HG02623 (cell line): ENCODE measurements at regions not wholly inside any gene's neighbourhood (a gene's known extent, or its start where the extent isn't known, plus 50 kb on each side); places are given as distances from the start of the nearest gene placed in this dataset.

ENCODE experiments used
- ATAC-seq: cut with Tn5 transposase; IDR thresholded peaks from one replicate; pipeline ENCODE4 v1.9.1; 2021; ENCODE audit warnings: moderate library complexity; ENCODE audit not compliant: unreplicated experiment

DNA sequence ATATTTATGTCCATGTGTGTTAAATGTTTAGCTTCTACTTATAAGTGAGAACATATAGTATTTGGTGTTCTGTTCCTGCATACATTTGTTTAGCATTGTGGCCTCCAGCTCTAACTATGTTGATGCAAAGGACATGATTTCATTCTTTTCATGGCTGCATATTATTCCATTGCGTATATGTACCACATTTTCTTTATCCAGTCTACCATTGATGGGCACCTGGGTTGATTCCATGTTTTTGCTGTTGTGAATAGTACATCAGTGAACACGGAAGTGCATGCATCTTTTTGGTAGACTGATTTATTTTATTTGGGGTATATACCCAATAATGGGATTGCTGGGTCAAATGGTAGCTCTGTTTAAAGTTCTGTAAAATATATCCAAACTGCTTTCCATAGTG, 359.0 kb downstream of the SLCO4C1 start:
- ATAC-seq = no peak

- ATAC-seq = no peak
Measured at GRCh38 chr5:101935086-101935485, 361.0 kb downstream of the SLCO4C1 start.

GRCh38 chr5:101932599-101932998, 363.5 kb downstream of the SLCO4C1 start:
- ATAC-seq = no peak

DNA sequence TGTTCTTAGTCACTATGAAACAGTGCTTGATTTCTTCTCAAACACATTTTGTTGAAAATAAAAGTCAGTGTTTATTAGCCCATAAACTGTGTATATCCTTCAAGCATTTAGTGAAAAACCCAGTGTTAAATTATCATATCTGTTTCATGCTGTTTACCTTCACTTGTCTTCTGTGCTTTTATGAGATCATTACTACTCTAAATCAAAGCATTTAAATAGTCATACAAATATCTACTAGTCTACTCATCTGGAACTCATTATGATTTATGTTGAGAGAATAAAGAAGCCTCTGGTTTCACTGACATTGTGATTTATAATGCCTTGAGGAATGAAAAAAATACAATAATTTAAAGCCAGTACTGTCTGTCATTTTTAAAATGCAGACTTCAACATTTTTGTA, 366.5 kb downstream of the SLCO4C1 start:
- ATAC-seq = no peak

DNA sequence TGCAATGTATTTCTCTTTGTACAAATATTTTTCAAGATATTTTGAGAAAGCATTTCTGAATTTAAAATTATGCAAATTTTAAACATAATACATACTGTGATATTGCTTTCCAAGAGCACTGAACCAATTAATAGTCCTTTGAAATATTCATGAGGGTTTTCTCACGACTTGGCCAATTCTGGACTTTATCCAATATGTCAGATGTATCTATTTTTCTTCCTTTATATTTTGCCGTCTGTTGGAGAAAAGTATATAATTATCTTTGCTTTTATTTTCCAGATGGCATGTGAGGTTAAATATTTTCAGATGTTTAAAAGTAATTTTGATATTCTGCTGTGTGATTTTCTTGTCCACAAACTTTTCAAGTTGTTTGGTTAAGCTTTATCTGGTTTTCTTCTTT, 378.9 kb downstream of the SLCO4C1 start:
- no peak for ATAC-seq

DNA sequence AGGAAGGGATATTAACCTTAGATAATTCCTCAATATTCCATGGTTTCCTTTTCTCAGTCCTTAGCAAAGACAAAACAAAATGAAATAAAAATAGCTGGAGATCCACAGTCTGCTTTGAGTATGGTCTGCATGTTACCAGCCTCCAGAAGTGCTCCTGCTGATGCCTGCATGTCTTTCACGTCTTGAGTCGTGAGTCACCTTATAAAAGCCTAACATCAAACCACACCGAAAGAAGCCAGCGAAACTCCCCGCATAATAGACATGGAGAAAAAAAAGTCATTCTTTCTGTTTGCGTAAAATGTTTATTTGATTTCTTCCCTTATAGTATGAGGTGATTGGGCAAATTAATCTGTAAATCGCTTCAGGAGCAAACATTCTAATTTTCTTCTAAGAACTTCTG, 380.5 kb downstream of the SLCO4C1 start:
- ATAC-seq = no peak

- ATAC-seq = no peak
Measured at GRCh38 chr5:101904736-101905135, 391.3 kb downstream of the SLCO4C1 start.

GRCh38 chr5:101897914-101898313, 398.2 kb downstream of the SLCO4C1 start:
- ATAC-seq = no peak

DNA sequence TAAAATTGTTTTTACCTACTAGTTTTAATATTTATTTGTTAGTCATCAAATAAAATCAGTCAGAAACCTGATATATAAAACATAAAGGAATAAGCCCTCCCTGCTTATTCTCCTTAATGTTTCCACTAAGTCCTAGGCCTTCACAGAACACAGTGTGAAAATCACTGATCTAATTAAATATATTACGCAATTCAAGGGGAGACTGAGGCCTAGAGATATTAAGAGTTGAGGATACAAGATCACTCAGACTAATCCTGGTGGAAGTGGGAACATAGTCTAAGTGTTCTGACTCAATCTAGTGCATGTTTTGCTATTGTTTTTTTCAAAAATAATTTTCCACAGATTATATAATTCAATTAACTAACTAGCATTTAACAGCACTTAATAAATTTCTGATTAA, 401.1 kb downstream of the SLCO4C1 start:
- ATAC-seq = no peak

GRCh38 chr5:101878190-101878589, 417.9 kb downstream of the SLCO4C1 start:
- no peak for ATAC-seq

DNA sequence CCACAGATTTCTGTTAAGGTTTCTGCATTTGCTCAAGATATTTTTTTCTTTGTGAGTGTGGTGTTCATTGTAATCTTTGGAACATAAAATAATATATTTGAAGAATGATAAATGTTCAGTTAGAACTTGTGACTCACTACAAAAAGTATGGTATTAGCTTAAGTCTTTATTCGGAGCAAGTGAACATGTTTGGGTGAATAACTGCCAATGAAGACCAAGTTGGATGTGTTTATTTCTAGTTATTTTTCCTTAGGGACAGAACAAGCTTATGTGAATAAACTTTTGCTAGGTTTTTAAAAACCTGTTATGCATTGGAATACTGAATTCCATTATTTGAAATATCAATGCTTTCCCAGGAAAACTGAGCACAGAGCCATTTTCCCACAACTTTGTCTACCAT, 418.6 kb downstream of the SLCO4C1 start:
- ATAC-seq = no peak

GRCh38 chr5:101866473-101866872, 429.6 kb downstream of the SLCO4C1 start:
- no peak for ATAC-seq

GRCh38 chr5:101860563-101860962, 435.5 kb downstream of the SLCO4C1 start:
- no peak for ATAC-seq

GRCh38 chr5:101860145-101860544, 435.9 kb downstream of the SLCO4C1 start:
- ATAC-seq = no peak

- ATAC-seq = no peak
Measured at GRCh38 chr5:101846496-101846895, 449.6 kb downstream of the SLCO4C1 start.

DNA sequence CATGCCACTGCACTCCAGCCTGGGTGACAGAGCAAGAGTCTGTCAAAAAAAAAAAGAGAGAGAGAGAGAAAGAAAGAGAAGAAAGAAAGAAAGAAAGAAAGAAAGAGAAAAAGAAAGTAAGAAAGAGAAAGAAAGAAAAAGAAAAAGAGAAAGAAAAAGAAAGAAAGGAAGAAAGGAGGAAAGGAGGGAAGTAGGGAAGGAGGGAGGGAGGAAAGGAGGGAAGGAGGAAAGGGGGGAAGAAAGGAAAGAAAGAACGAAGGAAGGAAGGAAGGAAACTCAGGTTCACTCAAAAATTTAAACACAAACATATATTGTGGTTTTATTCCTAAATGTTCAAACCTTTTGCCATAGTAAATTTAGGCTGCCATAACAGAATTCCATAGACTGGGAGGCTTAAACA, 453.0 kb downstream of the SLCO4C1 start:
- ATAC-seq = no peak

DNA sequence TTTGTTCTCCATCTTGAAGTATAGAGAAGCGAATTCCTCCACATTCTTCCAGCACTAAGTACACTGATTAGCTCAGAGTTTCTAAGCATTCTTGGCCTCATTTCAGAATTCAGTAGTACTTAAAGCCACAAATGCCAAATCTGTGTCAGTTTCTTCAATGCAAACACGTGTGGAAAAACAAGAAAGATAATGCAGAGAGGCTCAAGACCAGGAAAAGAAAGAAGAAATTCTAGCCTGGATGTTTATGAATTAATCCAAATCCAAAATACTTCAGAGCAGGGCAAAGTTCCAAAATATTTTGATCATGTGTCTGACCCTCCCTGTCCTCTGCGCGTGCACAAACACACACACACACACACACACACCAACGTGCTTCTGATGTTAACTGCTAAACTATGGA, 457.6 kb downstream of the SLCO4C1 start:
- ATAC-seq = no peak

DNA sequence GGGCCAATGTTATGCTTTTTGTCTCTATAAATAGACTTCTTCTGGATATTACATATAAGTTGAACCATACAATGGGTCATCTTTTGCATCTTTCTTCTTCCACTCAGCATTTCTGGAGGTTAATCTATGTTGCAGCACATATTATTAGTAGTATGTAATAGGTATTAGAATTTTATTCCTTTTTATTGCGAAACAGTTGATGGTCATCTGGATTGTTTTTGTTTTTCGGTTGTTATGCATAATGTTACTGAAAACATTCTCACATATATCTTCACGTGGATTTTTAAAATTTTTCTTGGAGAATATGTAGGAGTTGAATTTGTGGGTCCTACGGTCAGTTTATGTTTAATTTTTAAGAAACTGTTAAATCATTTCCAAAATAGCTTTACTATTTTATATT, 466.8 kb downstream of the SLCO4C1 start:
- no peak for ATAC-seq

DNA sequence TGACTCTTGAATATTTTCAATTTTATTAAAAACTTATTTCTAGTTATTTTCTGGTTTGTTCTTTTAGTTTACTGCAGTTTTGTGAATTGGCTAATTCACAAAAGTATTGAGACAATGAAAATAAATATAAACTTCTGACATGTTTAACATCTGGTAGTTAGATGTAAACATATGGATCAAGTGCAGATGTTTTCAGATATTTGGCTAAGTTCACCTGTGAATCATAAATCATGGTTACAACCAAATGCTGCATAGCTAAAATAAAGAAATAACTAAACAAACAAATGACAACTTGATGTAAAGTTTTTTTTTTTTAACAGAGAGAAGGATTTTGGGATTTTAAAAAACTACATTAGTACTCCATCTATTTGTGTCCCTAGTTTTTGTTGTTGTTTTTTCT, 484.6 kb downstream of the SLCO4C1 start:
- no peak for ATAC-seq

DNA sequence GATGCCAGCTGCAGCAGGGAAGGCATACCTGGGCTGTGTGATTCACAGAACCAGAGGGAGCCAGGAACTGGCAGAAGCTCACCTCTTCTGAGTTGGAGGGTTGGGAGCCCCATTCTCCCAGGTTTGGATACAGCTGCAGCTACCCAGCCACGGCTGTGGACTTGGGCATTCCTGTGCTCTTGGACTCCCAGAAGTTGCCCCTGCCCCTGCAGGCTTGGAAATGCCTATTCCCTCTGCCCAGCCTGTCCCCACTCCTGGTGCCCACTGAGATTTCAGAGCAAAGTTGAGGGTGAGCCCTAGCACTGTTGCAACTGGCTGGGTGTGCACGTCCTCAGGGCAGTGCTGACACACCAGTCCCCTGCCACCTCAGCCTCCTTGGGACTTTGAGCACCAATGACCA, 489.7 kb downstream of the SLCO4C1 start:
- ATAC-seq = no peak

DNA sequence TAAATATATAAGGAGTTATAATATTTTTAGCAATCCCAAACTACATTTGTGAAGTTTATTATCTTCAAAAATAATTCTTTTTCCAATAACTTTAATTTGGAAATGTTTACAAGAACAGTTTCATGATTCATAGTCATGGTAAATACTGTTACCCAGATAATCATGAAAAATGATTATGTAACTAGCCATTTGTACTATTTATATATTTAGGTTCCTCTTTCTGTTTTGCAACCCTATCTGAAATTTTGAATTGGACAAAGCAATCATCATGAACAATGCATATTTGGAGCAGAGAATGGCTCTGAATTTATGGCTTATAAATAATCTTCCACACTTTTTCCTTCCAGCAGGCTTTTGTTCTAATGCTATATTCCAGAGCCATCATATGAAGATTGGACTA, 499.7 kb downstream of the SLCO4C1 start:
- no peak for ATAC-seq

DNA sequence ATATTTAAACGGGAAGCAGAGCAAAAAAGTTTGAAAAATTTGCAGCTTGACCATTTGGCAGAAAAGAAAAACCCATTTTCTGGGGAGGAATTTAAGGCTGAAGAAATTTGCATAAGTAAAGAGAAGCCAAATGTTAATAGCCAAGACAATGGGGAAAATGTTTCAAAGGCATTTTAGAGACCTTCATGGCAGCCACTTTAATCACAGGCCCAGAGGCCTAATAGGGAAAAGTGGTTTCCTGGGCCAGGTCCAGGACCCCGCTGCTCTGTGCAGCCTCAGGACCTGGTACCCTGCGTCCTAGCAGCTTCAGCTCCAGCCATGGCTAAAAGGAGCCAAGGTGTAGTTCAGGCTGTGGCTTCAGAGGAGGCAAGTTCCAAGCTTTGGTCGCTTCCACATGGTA, 507.3 kb downstream of the SLCO4C1 start:
- ATAC-seq = no peak

GRCh38 chr5:101785090-101785489, 511.0 kb downstream of the SLCO4C1 start:
- ATAC-seq = no peak
